NCI-H1048 (cell line): ENCODE measurements at regions not wholly inside any gene's neighbourhood (a gene's known extent, or its start where the extent isn't known, plus 50 kb on each side); places are given as distances from the start of the nearest gene placed in this dataset.
"Not testable (repeated sequence)": the region's sequence is repeated elsewhere in the genome, so short reads cannot be mapped to it uniquely, and the experiment has no call there.

ENCODE experiments used
- DNase-seq: peaks from one replicate; lab custom pipeline; 2025; lab: John Stamatoyannopoulos, UW

DNA sequence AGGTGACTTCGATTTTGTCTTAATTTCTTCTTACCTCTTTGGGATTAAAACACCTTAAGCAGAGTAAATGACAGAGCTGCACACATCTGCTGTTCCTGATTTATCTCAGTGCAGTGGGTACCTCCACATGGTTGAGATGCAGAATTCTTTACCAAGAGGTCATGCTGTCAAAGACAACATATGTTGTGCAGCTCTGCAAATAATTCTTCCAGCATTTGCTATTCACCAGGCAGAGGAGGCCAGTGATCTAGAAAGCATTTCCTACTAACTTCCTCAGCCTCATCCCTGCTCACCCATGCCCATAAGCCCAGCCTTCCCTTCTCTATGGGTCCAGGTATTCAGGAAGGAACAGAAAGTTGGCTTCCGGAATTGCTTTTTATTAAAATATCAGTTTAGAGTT, 109.3 kb downstream of the THBS2 start:
- no peak for DNase-seq

- no peak for DNase-seq
Observed at GRCh38 chr6:169142538-169142844, 111.2 kb downstream of the THBS2 start.

GRCh38 chr6:169141671-169142537, 111.7 kb downstream of the THBS2 start:
- DNase-seq = no peak

DNA sequence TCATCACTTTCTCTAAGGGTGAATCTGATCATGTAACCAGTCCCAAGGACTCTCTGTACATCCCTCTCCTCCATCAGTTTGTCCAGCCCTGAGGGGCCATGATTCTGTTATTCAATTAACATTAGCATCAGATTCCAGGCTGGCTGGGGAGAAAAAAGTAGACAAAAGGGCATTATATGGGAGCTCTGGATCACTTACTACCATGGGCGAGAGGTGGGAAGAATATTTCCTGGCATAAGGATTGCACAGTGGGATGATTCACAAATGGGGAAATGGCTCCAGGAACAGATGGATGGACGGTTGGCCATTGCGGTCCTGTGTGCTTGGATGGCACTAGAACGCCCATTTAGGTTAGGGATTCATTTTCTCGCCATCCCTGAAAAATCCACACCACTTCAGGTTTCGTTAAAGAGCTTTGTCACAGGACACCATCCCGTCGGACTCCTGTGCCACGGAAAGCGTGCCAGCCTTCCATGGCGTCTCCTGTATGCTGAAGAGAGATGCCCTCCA, 112.6 kb downstream of the THBS2 start:
- DNase-seq = no peak

DNA sequence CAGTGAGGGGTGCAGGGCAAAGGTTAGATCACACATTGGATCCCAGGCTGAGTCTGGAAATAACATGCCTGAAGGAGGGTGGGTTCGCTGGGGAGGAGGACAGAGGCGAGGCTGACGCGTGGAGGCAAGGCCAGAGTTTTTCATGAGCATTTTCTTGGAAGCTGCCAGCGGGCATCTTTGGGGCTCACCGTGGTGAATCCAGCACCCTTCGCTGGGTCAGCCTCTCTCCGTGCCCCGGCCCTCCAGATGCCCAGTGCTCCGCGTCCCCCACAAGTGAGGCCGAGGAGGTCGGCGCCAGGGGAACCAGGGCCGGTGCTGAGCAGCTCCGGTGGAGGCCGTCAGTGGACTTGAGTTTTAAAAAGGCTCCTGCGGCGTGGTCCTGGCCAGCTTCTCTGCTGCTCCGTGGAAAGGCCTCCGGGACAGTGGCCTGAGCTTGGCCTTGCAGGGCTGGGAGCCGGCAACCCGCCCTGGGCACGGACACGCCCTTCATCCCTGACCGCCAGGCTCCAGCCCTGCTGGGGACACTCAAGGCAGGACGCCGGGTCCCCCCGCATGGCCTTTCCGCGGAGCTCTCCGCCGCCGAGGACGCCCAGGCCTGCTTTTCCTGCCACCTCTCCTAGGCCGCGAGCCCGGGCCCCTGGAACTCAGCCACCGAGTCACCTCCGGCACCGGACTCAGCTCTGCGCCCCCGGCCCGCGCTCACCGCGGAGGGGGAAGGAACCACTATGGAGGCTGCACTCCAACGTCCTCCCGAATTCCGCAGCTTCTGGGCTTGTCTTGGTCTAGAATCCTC, 114.3 kb downstream of the THBS2 start:
- no peak for DNase-seq

- DNase-seq = no peak
Observed at GRCh38 chr6:169132352-169132940, 121.2 kb downstream of the THBS2 start.

- no peak for DNase-seq
Observed at GRCh38 chr6:169131390-169131789, 122.3 kb downstream of the THBS2 start.

DNA sequence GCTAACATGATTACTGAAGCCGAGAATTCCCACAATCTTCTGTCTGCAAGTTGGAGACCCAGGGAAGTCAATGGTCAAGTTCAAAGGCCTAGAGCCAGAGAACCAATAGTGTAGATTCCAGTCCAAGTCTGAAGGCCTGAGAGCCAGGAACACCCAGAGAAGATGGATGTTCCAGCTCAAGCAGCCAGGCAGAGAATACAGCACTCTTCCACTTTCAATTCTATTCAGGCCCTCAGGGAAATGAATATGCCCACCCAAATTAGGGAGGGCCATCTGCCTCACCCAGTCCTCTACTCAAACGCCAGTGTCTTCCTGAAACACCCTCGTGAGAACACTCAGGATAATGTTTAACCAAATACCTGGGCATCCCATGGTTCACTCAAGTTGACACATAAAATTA, 123.5 kb downstream of the THBS2 start:
- DNase-seq = no peak

DNA sequence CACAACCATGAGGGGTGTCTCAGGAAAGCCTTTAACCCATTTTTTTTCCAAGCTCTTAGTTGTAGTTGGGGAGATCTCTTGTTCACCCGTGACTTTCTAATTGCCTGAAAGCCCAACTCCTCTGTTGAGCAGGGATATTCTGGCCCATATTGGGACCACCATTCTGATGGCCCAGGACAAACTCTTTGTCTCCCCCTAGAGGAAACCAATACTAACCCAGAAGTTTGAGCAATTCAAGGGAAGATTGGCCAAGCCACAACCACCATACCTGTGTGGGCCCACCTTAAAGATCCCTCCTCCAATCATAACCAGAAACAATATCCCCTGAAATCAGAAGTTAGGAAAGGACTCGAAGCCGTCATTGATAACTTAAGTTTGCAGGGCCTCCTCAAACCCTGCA, 132.6 kb downstream of the THBS2 start:
- DNase-seq = no peak

- DNase-seq = no peak
Observed at GRCh38 chr6:169119669-169120068, 134.0 kb downstream of the THBS2 start.

- DNase-seq = no peak
Observed at GRCh38 chr6:169118346-169118830, 135.3 kb downstream of the THBS2 start.

DNA sequence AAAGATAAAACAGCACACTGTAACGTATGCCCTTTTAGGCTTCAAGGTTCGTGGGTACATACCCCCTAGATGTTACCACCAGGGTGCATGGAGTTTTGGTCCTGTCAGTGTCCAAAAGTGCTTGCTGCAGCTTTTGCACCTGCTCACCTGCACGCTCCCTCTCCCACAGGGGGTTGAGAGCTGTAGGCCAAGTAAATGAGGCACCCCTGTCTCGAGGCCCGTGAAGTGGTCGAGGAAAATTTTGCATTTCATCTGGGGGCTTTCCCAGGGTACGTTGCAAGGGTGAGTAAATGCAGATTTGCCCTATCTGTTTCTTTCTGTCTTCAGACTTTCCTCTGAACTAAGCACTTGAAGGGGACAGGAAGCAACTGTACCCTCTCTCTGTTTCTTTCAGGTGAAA, 136.0 kb downstream of the THBS2 start:
- no peak for DNase-seq

GRCh38 chr6:169115632-169116031, 138.0 kb downstream of the THBS2 start:
- DNase-seq = no peak

GRCh38 chr6:169114632-169115031, 139.0 kb downstream of the THBS2 start:
- DNase-seq = not testable (repeated sequence)

DNA sequence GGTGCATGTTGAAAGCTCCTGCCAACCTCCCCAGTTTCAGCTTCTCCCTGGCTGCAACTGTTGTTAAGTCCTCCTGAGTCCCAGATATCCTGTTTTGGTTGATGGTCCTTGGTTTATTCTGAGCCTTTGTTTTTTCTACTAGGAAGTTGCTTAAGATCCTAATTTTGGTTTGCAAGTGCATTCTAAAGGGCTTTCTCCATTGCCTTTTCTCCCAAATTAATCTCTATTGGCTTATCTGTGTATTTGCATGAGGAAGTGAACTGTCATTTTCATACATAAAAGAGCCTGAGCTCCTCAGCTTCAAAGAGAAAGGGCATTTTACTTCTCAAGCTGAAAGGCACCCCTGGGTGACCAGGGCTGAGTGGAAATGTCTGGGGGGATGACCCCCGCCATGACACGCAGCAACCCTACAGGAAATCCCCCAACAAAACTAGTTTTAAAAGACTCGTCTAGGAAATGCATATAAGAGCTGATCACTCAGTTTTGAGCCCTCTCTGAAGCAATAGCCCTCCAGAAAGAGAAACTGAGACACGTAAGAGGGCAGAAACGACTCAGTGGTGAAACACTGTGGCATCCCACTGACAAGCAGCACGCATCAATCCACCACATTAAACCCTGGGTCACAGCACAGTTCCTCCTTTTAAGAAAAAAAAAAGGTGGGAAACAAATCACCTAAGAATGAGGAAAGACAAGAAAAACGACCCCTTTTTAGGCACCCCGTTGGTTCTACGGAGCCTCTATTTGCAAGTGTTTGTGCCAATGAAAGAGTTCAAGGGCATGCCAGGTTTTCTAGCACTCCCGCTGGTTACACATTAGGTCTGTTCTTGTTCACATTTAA, 140.9 kb downstream of the THBS2 start:
- DNase-seq = no peak

- DNase-seq = no peak
Observed at GRCh38 chr6:169111203-169111602, 142.4 kb downstream of the THBS2 start.

DNA sequence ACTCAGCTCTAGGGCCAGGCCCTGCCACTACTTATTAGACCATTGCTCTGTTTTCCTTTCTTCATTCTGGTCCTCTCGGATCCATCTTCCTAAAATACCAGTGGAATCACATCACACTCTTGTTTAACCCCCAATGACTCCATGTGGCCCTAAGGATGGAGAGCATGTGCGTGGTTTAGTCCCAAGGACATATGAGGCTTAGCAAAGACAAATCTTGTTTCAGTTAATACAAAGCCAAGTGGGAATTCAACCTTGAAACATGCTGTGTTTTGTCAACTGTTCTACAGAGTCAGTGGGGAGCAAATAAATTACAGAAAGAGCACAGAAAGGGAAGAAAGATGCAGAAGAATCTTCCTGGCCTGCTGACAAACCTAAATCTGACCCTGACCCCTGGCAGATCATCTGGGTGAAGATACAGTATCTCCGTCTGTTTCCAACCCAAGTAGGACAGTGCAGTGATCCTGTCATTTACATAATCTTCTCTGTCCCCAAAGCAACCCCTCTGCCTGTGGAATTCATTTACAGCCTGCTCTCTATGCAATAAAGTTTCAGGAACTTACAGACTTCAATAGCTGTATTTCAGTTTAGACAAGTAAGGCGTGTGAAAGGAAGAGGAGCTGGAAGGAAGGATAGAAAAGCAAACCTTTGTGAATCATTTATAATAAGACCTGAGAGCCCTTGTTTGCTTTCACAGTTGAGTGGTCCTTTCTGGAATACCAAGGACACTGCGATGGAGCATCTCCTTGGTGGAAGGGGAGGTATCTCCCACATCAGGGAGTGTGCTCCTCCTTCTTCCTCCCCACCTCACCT, 144.0 kb downstream of the THBS2 start:
- DNase-seq = no peak

GRCh38 chr6:169108753-169109152, 144.9 kb downstream of the THBS2 start:
- DNase-seq = no peak

DNA sequence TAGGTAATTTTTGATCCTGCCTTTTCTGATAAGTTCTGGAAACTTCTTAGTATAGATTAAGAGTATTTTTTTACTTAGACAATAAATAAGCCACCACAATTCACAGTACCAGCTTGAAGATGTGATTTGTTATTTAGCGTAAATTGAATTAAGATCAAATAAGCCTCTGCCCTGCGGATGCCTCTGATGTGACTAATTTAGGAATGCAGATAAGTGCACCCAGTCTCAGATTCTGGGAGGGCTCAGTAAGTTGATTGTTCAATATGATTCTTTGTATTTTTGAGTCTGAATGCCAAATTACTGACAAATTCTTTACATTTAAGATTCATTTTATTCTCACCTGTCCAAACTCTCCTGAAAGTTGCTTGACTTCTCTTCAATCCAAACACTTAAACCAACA, 147.5 kb downstream of the THBS2 start:
- DNase-seq = no peak

GRCh38 chr6:169101981-169102380, 151.7 kb downstream of the THBS2 start:
- DNase-seq = no peak
